ENCODE measurements at regions not wholly inside any gene's neighbourhood (a gene's known extent, or its start where the extent isn't known, plus 50 kb on each side); places are given as distances from the start of the nearest gene placed in this dataset.

GRCh38 chr2:13020469-13020868, 303.7 kb downstream of the TRIB2 start:
- H3K4me3 ChIP-seq, result no peak overlapping the region
- H3K9me3 ChIP-seq, result no peaks in the 10 kb centered on the region
- H3K27me3 ChIP-seq, result no peaks in the 10 kb centered on the region
- 74 to 86% methylated on average over 3 of the region's 3 CpGs for WGBS, 2 donors
- TF ChIP-seq EP300 (IDR thresholded peaks at IDR 0.05), result no peak
- TF ChIP-seq POLR2A (IDR thresholded peaks at IDR 0.05), result no peak
- peaks cover 0 to 4% (median 0%) of the 10 kb centered on the region in 4 donors for H3K4me1 ChIP-seq
- no peak for DNase-seq (ENCODE audit: low spot score in 2 of 2)
- H3K36me3 ChIP-seq, result no peaks in the 10 kb centered on the region
- no peak overlapping the region for H3K27ac ChIP-seq

GRCh38 chr2:13021470-13021957, 304.8 kb downstream of the TRIB2 start:
- Histone ChIP-seq H3K27ac (no peak overlapping the region), H3K27me3 (no peaks in the 10 kb centered on the region), H3K9me3 (no peaks in the 10 kb centered on the region), H3K4me1 (peaks cover 0 to 4% (median 0%) of the 10 kb centered on the region in 4 donors), H3K4me3 (no peak overlapping the region), H3K36me3 (no peaks in the 10 kb centered on the region)
- TF ChIP-seq EP300 (IDR thresholded peaks at IDR 0.05), result no peak
- TF ChIP-seq, protein P1, sequence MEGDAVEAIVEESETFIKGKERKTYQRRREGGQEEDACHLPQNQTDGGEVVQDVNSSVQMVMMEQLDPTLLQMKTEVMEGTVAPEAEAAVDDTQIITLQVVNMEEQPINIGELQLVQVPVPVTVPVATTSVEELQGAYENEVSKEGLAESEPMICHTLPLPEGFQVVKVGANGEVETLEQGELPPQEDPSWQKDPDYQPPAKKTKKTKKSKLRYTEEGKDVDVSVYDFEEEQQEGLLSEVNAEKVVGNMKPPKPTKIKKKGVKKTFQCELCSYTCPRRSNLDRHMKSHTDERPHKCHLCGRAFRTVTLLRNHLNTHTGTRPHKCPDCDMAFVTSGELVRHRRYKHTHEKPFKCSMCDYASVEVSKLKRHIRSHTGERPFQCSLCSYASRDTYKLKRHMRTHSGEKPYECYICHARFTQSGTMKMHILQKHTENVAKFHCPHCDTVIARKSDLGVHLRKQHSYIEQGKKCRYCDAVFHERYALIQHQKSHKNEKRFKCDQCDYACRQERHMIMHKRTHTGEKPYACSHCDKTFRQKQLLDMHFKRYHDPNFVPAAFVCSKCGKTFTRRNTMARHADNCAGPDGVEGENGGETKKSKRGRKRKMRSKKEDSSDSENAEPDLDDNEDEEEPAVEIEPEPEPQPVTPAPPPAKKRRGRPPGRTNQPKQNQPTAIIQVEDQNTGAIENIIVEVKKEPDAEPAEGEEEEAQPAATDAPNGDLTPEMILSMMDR (IDR thresholded peaks at IDR 0.05), result no peak
- no peak for TF ChIP-seq POLR2A (IDR thresholded peaks at IDR 0.05)
- whole genome bisulfite sequencing, 2 donors, result 29 to 35% methylated on average over 3 of the region's 3 CpGs
- no peak for DNase-seq (ENCODE audit: low spot score in 2 of 2)

DNA sequence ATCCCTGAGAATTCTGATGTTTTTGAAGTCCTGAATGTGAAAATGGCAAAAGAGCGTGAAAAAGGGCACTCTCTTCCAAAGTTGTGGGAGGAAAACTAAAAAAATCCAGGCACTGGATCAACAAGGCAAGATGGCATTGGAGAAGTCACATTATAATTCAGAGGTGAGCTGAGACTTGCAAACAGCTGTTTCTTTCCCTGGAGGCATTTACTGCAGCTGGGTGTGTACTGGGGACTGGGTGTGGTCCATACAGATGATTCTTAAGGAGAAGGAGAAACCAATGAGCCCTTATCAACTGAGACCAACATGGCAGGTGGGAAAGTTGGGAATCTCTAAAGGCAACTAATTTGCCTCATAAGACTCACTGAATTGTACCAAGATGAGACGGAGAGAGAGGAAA, 313.9 kb downstream of the TRIB2 start:
- no peaks in the 10 kb centered on the region for H3K9me3 ChIP-seq
- H3K27me3 ChIP-seq, result no peaks in the 10 kb centered on the region
- no peaks in the 10 kb centered on the region for H3K36me3 ChIP-seq
- no peak overlapping the region for H3K27ac ChIP-seq
- WGBS, 2 donors, result 72 to 94% methylated on average over 2 of the region's 2 CpGs
- no peak overlapping the region for H3K4me3 ChIP-seq
- TF ChIP-seq, protein P1 (IDR thresholded peaks at IDR 0.05), result no peak
- TF ChIP-seq POLR2A (IDR thresholded peaks at IDR 0.05), result no peak
- no peak for TF ChIP-seq EP300 (IDR thresholded peaks at IDR 0.05)
- DNase-seq (ENCODE audit: low spot score in 2 of 2), result no peak
- H3K4me1 ChIP-seq, result peaks cover 0 to 4% (median 0%) of the 10 kb centered on the region in 4 donors

GRCh38 chr2:13034861-13035260, 318.1 kb downstream of the TRIB2 start:
- no peaks in the 10 kb centered on the region for H3K36me3 ChIP-seq
- H3K9me3 ChIP-seq, result no peaks in the 10 kb centered on the region
- no peak overlapping the region for H3K4me3 ChIP-seq
- peaks cover 0 to 4% (median 0%) of the 10 kb centered on the region in 4 donors for H3K4me1 ChIP-seq
- no peaks in the 10 kb centered on the region for H3K27me3 ChIP-seq
- H3K27ac ChIP-seq, result no peak overlapping the region
- TF ChIP-seq EP300 (IDR thresholded peaks at IDR 0.05) (no peak), POLR2A (IDR thresholded peaks at IDR 0.05) (no peak)
- TF ChIP-seq, protein P1 (IDR thresholded peaks at IDR 0.05), result no peak
- no peak for DNase-seq (ENCODE audit: low spot score in 2 of 2)
- WGBS, 2 donors, result 28% methylated on average over 1 of the region's 1 CpG

DNA sequence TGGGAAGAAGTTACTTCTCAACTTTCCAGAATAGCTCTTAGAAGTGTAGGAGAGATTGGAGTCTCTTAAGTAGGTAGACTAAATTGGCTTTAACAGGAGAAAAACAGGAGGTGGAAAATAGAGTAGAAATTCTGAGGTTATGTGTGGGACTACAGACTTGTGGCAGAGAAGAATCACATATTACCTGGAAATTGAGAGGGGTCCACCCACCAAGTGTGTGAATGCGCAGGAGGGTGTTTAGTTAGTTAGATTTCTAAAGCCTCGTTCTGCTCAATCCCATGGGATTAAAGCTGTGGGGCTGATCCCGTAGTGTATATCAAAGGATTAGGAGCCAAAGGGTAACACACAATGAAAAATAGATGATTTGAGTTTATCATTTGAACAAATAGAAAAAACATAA, 319.1 kb downstream of the TRIB2 start:
- TF ChIP-seq EP300 (IDR thresholded peaks at IDR 0.05) (no peak), POLR2A (IDR thresholded peaks at IDR 0.05) (no peak)
- TF ChIP-seq, protein P1 (IDR thresholded peaks at IDR 0.05), result no peak
- no peak overlapping the region for H3K4me3 ChIP-seq
- no peaks in the 10 kb centered on the region for H3K36me3 ChIP-seq
- H3K4me1 ChIP-seq, result peaks cover 0 to 4% (median 0%) of the 10 kb centered on the region in 4 donors
- DNase-seq (ENCODE audit: low spot score in 2 of 2), result no peak
- no peaks in the 10 kb centered on the region for H3K27me3 ChIP-seq
- H3K27ac ChIP-seq, result no peak overlapping the region
- H3K9me3 ChIP-seq, result peaks cover 0 to 6% (median 0%) of the 10 kb centered on the region in 4 donors
- 72 to 81% methylated on average over 3 of the region's 3 CpGs for WGBS, 2 donors

- H3K4me3 ChIP-seq, result no peak overlapping the region
- WGBS, 2 donors, result 62 to 82% methylated on average over 12 to 13 of the region's 13 CpGs
- H3K9me3 ChIP-seq, result peaks cover 0 to 17% (median 0%) of the 10 kb centered on the region in 4 donors
- no peak for TF ChIP-seq EP300 (IDR thresholded peaks at IDR 0.05)
- TF ChIP-seq, protein P1 (IDR thresholded peaks at IDR 0.05), result no peak
- no peak for TF ChIP-seq POLR2A (IDR thresholded peaks at IDR 0.05)
- no peaks in the 10 kb centered on the region for H3K36me3 ChIP-seq
- H3K4me1 ChIP-seq, result no peaks in the 10 kb centered on the region
- H3K27ac ChIP-seq, result no peak overlapping the region
- DNase-seq (ENCODE audit: low spot score in 2 of 2), result no peak
- H3K27me3 ChIP-seq, result no peaks in the 10 kb centered on the region
Observed at GRCh38 chr2:13040043-13040442, 323.3 kb downstream of the TRIB2 start.

Data from tibial nerve (tissue), 4 donors.